A673 (cell line): ENCODE measurements at regions not wholly inside any gene's neighbourhood (a gene's known extent, or its start where the extent isn't known, plus 50 kb on each side); places are given as distances from the start of the nearest gene placed in this dataset.

Experiments used
- CTCF ChIP-seq: fragments of 300-800, 200-600 bp; sonication (generic); conservative IDR thresholded peaks from 2 replicates; pipeline ENCODE4 v1.5.1; 2017; ENCODE audit warnings: low read depth, mild to moderate bottlenecking, antibody characterized with exemption, low read length, moderate library complexity, mixed read lengths
- EZH2 ChIP-seq: fragments of 200-600 bp; sonication (generic); IDR thresholded peaks from 2 replicates; pipeline ENCODE4 v1.6.1; 2017; ENCODE audit warnings: borderline replicate concordance, low read depth, mild to moderate bottlenecking, mixed read lengths, antibody characterized with exemption, low read length; ENCODE audit not compliant: poor library complexity, severe bottlenecking

DNA sequence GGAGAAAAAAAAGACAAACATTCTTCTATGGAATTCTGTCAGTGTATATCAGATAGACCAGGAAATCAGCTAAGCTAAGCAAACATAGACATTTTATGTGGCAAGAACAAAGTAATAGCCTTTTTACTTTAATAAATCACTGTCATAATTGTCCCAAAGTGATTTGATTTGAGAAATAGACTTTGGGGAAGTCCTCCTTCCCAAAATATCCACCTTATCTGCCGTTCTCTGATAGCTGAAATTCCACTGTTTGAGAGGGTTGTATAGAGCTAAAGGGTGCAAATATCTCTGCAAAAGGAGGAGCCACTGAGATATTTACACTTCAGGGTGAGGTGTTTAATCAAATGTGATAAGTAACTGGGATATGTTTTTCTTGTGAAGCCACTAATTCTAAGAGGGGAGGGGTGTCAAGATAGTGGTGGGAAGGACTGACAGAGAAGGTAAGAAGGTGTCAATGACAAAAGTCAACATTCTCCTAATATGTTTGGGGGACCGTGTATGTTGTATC, 544.4 kb upstream of the JAG1 start:
- TF ChIP-seq CTCF, result no peak
- TF ChIP-seq EZH2, result no peak
